ENCODE measurements at regions not wholly inside any gene's neighbourhood (a gene's known extent, or its start where the extent isn't known, plus 50 kb on each side); places are given as distances from the start of the nearest gene placed in this dataset.

- Histone ChIP-seq H3K36me3 (no peaks in the 10 kb centered on the region), H3K4me1 (replicated peaks) (no peaks in the 10 kb centered on the region), H3K27ac (no peak overlapping the region), H3K4me3 (no peak overlapping the region), H3K27me3 (replicated peaks; ENCODE audit: insufficient read depth) (no peaks in the 10 kb centered on the region), H3K9me3 (no peaks in the 10 kb centered on the region)
- no peak for DNase-seq (ENCODE audit: low spot score)
- TF ChIP-seq POLR2AphosphoS5 (IDR thresholded peaks at IDR 0.05) (no peak), POLR2A (IDR thresholded peaks at IDR 0.05) (no peak), CTCF (IDR thresholded peaks at IDR 0.05) (no peak)
- intact Hi-C loops (cut with DNase I) = no loop called here
Observed at GRCh38 chr3:167188592-167188991, 191.5 kb downstream of the ZBBX start.

- 80% methylated on average over 2 of the region's 2 CpGs for WGBS
- no peaks in the 10 kb centered on the region for H3K27me3 ChIP-seq (replicated peaks; ENCODE audit: insufficient read depth)
- intact Hi-C loops (cut with DNase I) = no loop called here
Observed at GRCh38 chr3:167187221-167187620, 192.9 kb downstream of the ZBBX start.

GRCh38 chr3:167184511-167184910 lies 195.6 kb downstream of the ZBBX start:
- no peak for DNase-seq (ENCODE audit: low spot score)
- no peaks in the 10 kb centered on the region for H3K4me1 ChIP-seq (replicated peaks)
- H3K36me3 ChIP-seq = no peaks in the 10 kb centered on the region
- TF ChIP-seq POLR2A (IDR thresholded peaks at IDR 0.05) (no peak), CTCF (IDR thresholded peaks at IDR 0.05) (no peak), POLR2AphosphoS5 (IDR thresholded peaks at IDR 0.05) (no peak)
- WGBS = 82% methylated on average over 3 of the region's 3 CpGs
- no peak overlapping the region for H3K4me3 ChIP-seq
- H3K27me3 ChIP-seq (replicated peaks; ENCODE audit: insufficient read depth) = no peaks in the 10 kb centered on the region
- no peaks in the 10 kb centered on the region for H3K9me3 ChIP-seq
- H3K27ac ChIP-seq = no peak overlapping the region
- intact Hi-C loops (cut with DNase I) = no loop called here

More at GRCh38 chr3:167187221-167187620, 192.9 kb downstream of the ZBBX start:
- DNase-seq (ENCODE audit: low spot score) = no peak
- H3K36me3 ChIP-seq = no peaks in the 10 kb centered on the region
- TF ChIP-seq CTCF (IDR thresholded peaks at IDR 0.05) (no peak), POLR2A (IDR thresholded peaks at IDR 0.05) (no peak), POLR2AphosphoS5 (IDR thresholded peaks at IDR 0.05) (no peak)
- no peaks in the 10 kb centered on the region for H3K4me1 ChIP-seq (replicated peaks)
- no peak overlapping the region for H3K4me3 ChIP-seq
- H3K27ac ChIP-seq = no peak overlapping the region
- no peaks in the 10 kb centered on the region for H3K9me3 ChIP-seq

GRCh38 chr3:167172377-167172776 lies 207.7 kb downstream of the ZBBX start:
- 97% methylated on average over 1 of the region's 1 CpG for WGBS

More at GRCh38 chr3:167172377-167172776, 207.7 kb downstream of the ZBBX start:
- Histone ChIP-seq H3K4me1 (replicated peaks) (no peaks in the 10 kb centered on the region), H3K27me3 (replicated peaks; ENCODE audit: insufficient read depth) (no peaks in the 10 kb centered on the region), H3K36me3 (no peaks in the 10 kb centered on the region), H3K27ac (no peak overlapping the region), H3K9me3 (no peaks in the 10 kb centered on the region), H3K4me3 (no peak overlapping the region)
- DNase-seq (ENCODE audit: low spot score) = no peak
- intact Hi-C loops (cut with DNase I) = no loop called here
- TF ChIP-seq POLR2AphosphoS5 (IDR thresholded peaks at IDR 0.05) (no peak), POLR2A (IDR thresholded peaks at IDR 0.05) (no peak), CTCF (IDR thresholded peaks at IDR 0.05) (no peak)

Data from prostate gland (tissue), 2 donors.